Activated T-helper 1 cell treated with anti-CD3 and anti-CD28 coated beads, Interleukin-12 subunit alpha, Interleukin-12 subunit beta, Interleukin-2, Interleukin-4 antibody, amounts not matched to agents 30 ng/mL and 10 ng/mL and 1 ng/mL, durations not matched to agents 14 hours and 24 hours and 36 hours (primary cell): ENCODE measurements at regions not wholly inside any gene's neighbourhood (a gene's known extent, or its start where the extent isn't known, plus 50 kb on each side); places are given as distances from the start of the nearest gene placed in this dataset.
"Not testable (repeated sequence)": the region's sequence is repeated elsewhere in the genome, so short reads cannot be mapped to it uniquely, and the experiment has no call there.

ENCODE experiments used
- DNase-seq: peaks from one replicate; pipeline ENCODE4 v3.0.0; 2021; ENCODE audit warnings: low spot score
- H3K27ac Mint-ChIP-seq: one replicate; pipeline ENCODE4 v1.8.0; 2021; ENCODE audit warnings: mild to moderate bottlenecking, mixed read lengths
- H3K27me3 Mint-ChIP-seq: one replicate; pipeline ENCODE4 v1.8.0; 2022; ENCODE audit warnings: mild to moderate bottlenecking, moderate library complexity, mixed read lengths; ENCODE audit not compliant: insufficient read depth
- H3K36me3 Mint-ChIP-seq: one replicate; pipeline ENCODE4 v1.8.0; 2021; ENCODE audit warnings: low read depth, mixed read lengths
- H3K4me1 Mint-ChIP-seq: one replicate; pipeline ENCODE4 v1.8.0; 2021; ENCODE audit warnings: low read depth, mixed read lengths
- H3K4me3 Mint-ChIP-seq: one replicate; pipeline ENCODE4 v1.8.0; 2021; ENCODE audit warnings: mild to moderate bottlenecking, moderate library complexity, mixed read lengths
- H3K9me3 Mint-ChIP-seq: one replicate; pipeline ENCODE4 v1.8.0; 2021; ENCODE audit warnings: mixed read lengths
- intact Hi-C: fragments of 100-400 bp; cut with micrococcal nuclease; formaldehyde crosslinking; loops from one replicate; pipeline ENCODE4 v1.15.1; 2024

DNA sequence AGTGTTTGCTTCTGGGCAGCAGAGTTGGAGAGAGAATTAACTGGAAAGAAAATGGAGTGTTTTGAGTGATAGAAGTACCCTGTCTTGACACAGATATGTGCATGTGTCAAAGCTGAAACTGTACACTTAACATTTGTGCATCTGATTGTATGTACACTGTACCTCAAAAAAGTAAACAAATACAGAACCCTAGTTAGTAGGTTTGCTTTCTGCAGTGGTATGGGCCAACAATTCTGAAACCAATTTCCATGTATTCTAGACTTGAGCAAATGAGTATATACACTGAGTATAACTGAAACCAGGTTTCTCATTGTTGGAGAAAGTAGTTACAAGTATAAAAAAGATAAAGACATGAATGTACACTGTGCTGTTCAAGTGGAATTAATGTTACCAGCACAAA is 52.4 kb downstream of the ELAPOR2 start:
- H3K36me3 Mint-ChIP-seq: no peaks in the 10 kb centered on the region
- H3K4me3 Mint-ChIP-seq: no peak overlapping the region
- DNase-seq: no peak
- no peak overlapping the region for H3K27ac Mint-ChIP-seq
- no peaks in the 10 kb centered on the region for H3K4me1 Mint-ChIP-seq
- no peaks in the 10 kb centered on the region for H3K9me3 Mint-ChIP-seq
- peaks cover 4% of the 10 kb centered on the region for H3K27me3 Mint-ChIP-seq
- intact Hi-C loops: no loop called here

DNA sequence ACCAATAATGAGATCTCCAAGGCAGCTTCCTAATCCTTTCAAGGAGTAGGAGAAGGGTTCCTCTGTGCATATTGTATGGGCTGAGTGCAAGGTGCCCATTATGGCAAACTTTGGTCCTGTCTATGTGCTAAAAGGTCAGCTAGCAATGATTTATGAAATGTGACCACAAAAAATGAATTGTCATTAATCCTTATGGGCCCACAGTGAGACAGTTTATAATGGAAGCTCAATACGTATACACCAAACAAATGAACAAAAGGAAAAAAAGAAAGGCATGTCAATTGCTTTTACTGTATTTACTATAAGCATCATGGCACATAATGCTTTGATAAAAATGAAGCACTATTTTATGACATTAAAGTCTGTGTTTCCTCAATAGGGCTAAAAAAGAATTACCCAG is 54.5 kb downstream of the ELAPOR2 start:
- no peak for DNase-seq
- no peak overlapping the region for H3K27ac Mint-ChIP-seq
- intact Hi-C loops: no loop called here
- H3K4me3 Mint-ChIP-seq: no peak overlapping the region
- no peaks in the 10 kb centered on the region for H3K9me3 Mint-ChIP-seq
- peaks cover 4% of the 10 kb centered on the region for H3K27me3 Mint-ChIP-seq
- H3K4me1 Mint-ChIP-seq: no peaks in the 10 kb centered on the region
- H3K36me3 Mint-ChIP-seq: no peaks in the 10 kb centered on the region

DNA sequence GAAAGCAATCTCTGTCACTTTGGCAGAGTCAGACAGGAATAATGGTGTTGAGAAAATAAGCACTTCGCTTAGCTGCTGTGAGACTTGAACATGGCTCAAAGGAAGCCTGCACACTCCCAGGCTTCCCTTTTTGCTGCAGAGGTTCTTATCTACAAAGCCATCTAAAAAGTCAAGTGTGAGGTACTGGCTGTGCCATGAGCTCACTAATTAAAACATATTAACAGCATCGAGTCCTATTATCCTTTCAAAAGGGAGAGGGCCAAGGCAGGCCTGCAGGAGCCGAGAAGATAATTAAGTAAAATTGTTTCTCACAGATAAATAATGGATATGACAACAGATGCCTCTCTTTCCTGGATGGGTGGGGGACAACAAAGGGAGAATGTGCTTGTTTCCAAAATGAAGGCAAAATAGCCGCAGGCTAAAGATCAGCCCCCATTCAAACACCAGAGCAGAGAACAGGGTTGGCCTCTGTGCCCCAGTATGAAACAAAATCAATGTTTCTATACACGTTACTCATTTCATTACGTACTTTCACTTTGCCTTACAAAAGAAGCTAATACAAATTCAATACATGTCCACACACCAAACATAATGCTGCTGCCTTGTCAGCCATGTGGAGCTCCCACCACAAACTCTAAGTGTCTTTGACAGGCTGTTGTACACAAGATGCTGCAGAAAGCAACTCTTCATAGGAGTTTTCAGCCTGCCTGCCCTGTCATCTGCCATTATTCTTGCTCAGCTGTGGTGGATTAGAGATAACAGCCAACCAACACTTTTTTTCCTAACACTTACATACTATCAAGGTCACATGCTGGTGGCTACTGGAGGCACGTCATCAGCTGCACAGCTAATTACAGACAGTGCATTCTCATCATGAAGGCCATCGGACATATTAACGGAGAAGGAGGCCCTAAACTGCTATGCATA is 55.3 kb downstream of the ELAPOR2 start:
- no peak overlapping the region for H3K27ac Mint-ChIP-seq
- no peaks in the 10 kb centered on the region for H3K4me1 Mint-ChIP-seq
- no peak for DNase-seq
- no peaks in the 10 kb centered on the region for H3K36me3 Mint-ChIP-seq
- no peak overlapping the region for H3K4me3 Mint-ChIP-seq
- no peaks in the 10 kb centered on the region for H3K9me3 Mint-ChIP-seq
- intact Hi-C loops: no loop called here
- H3K27me3 Mint-ChIP-seq: peaks cover 3% of the 10 kb centered on the region

DNA sequence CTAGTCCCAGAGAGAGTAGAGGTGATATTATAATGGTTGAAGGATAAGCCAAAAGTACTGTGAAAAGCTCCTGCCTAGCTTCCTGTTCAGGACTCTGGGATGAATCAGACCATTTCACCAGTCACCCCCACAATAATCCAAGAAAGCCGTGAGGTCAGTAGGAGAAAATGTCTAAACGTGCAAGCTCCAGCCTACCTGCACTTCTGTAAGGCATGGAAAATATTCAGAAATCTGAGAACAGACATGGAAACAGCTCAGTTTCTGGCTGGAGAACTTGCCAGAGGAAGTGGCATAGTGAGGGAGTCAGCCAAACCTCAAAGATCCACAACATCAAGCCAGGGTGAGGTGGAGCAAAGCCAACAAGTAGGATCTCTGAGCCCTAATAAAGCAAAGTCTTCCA is 58.2 kb downstream of the ELAPOR2 start:
- no peaks in the 10 kb centered on the region for H3K4me1 Mint-ChIP-seq
- intact Hi-C loops: no loop called here
- H3K4me3 Mint-ChIP-seq: no peak overlapping the region
- H3K27ac Mint-ChIP-seq: no peak overlapping the region
- H3K36me3 Mint-ChIP-seq: no peaks in the 10 kb centered on the region
- H3K27me3 Mint-ChIP-seq: no peaks in the 10 kb centered on the region
- no peaks in the 10 kb centered on the region for H3K9me3 Mint-ChIP-seq
- DNase-seq: no peak

DNA sequence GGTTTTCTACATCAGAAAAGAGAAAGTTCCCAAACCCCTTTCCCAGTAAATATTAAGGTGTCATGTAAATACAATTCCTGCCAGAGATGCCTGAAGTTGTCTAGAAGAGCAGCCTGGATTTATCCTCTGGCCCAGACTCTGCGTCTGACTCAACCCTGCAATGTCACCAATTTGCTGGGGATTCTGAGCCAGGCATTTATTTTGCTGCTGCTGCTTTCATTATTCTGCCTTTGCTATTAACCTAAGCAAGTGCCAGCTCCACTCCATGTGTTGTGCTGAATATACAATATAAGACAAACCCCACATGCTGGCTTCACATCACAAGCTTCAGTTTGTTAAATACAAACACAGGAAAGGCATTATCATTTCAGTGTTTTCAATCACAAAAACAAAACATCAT is 59.1 kb downstream of the ELAPOR2 start:
- intact Hi-C loops: no loop called here
- no peaks in the 10 kb centered on the region for H3K36me3 Mint-ChIP-seq
- H3K27ac Mint-ChIP-seq: no peak overlapping the region
- no peaks in the 10 kb centered on the region for H3K9me3 Mint-ChIP-seq
- DNase-seq: no peak
- no peaks in the 10 kb centered on the region for H3K27me3 Mint-ChIP-seq
- H3K4me1 Mint-ChIP-seq: no peaks in the 10 kb centered on the region
- H3K4me3 Mint-ChIP-seq: no peak overlapping the region

DNA sequence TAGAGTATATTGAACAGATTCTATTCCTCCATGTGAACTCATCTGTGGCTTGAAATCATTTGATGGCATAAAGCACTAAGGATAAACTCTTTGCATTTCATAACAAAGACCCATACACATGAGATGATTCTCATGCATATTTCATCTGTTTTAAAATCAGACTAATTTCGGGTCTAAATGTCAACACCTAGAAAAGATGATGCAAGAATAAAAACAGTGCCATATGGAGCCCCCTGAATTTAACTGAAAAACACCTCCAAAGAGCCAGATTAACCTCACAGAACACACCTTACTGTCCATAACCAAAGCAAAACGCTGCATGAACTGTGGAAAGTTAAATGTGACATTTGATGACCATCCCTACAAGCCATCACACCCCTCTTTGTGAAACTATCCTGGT is 59.7 kb downstream of the ELAPOR2 start:
- Mint-ChIP-seq H3K9me3 (no peaks in the 10 kb centered on the region), H3K36me3 (no peaks in the 10 kb centered on the region), H3K27ac (no peak overlapping the region), H3K4me3 (no peak overlapping the region), H3K4me1 (no peaks in the 10 kb centered on the region), H3K27me3 (peaks cover 3% of the 10 kb centered on the region)
- intact Hi-C loops: no loop called here
- DNase-seq: no peak

DNA sequence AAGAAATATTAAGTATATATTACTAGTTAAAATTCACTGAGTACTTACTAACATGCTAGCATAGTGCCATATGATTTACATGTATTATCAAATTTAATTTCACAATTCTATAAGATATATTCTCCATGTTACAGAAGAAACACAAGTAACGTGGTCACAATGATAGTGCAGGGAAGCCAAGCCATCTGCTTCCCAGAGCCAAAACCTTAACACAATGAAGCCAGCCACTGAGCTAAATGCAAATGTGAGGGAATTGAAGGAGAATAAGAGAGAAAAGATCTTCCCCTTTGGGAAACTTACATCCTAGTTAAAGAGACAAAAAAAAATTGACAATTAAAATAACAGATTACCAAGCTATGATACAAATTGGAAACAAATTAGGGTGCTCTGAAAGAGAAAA is 63.6 kb downstream of the ELAPOR2 start:
- Mint-ChIP-seq H3K27ac (no peak overlapping the region), H3K27me3 (peaks cover 7% of the 10 kb centered on the region), H3K36me3 (no peaks in the 10 kb centered on the region), H3K4me3 (no peak overlapping the region), H3K4me1 (no peaks in the 10 kb centered on the region), H3K9me3 (no peaks in the 10 kb centered on the region)
- intact Hi-C loops: no loop called here
- no peak for DNase-seq

DNA sequence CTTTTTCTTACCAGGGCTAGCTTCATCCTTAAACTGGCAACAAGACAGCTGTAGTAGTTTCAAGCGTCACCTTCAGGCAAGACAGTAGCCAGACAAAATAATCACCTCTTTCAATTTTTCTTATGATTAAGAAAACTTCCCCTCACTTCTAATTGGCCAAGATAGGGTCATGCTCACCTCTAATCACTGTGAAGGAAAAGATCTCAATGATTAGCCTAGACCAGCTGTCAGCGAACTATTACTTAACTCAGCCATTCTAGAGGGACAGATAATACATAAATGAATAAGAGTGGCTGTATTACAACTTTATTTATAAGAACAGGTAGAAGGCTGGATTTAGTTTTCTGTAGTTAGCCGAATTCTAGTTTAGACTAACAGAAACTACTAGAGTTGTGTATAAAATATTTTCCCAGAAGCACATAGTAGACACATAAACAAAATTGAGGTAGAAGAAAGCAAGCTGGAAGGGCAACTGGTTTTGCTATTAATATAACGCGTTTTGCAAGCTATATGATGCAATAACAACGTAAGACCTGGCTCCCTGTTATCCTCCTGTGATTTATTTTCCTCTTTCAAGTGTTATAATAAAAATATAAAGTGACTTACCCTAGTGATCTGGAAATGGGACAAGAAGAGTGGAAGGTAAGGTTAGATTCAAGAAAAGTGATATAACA is 64.3 kb downstream of the ELAPOR2 start:
- H3K9me3 Mint-ChIP-seq: no peaks in the 10 kb centered on the region
- intact Hi-C loops: no loop called here
- no peaks in the 10 kb centered on the region for H3K4me1 Mint-ChIP-seq
- no peak overlapping the region for H3K27ac Mint-ChIP-seq
- no peak overlapping the region for H3K4me3 Mint-ChIP-seq
- H3K27me3 Mint-ChIP-seq: peaks cover 7% of the 10 kb centered on the region
- H3K36me3 Mint-ChIP-seq: no peaks in the 10 kb centered on the region
- no peak for DNase-seq

DNA sequence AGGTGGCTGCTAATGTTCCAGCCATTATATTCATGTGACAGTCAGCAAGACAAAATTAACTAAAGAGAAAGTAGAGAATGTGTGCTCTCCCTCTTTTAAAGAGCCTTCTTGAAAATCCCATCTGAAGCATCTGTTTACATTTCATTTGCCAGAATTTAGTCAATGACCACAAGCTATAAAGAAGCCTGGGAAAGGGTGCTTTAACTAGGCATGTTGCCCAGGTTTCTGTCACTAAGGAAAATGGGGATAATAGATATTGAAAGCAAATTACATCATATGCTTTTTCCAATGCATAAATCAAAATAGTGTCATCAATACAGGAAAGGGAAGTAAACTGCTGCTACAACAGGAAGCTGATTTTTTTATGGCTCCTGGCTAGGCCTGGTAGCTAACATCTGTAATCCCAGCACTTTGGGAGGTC is 67.7 kb downstream of the ELAPOR2 start:
- intact Hi-C loops: no loop called here
- no peak for DNase-seq
- H3K9me3 Mint-ChIP-seq: no peaks in the 10 kb centered on the region

DNA sequence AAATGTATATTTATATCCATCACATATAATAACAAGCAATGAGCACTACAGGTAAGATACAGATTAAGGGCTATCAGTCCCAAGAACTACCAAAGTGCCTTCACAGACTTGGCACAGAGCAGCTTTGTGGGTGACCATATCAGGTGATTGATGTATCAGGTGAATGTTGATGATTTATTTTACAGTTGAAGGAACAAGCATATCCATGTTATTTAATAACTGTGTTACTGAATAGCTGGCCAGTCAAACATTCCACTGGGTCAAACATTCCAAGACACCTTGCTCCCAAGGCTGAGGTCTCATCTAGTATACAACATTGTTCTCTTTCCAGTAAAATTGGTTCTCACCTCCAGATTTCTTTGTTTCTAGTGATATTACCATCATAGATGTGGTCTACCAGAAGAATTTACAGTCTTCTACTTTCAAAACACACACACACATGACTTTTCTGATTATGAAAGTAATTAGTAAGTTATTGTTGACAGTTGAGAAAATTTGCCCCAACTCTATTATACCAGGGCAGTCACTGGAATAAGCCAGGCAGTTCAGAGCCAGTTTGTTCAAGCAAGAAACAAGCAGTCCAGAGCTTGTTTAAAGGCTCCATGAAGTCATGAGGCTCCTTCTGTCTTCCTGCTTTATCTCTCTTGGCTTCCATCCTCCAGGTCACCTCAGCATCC is 68.2 kb downstream of the ELAPOR2 start:
- intact Hi-C loops: no loop called here

More for the DNA sequence above, 67.7 kb downstream of the ELAPOR2 start:
- H3K4me1 Mint-ChIP-seq: no peaks in the 10 kb centered on the region
- no peaks in the 10 kb centered on the region for H3K36me3 Mint-ChIP-seq
- no peak overlapping the region for H3K4me3 Mint-ChIP-seq
- H3K27ac Mint-ChIP-seq: no peak overlapping the region
- H3K27me3 Mint-ChIP-seq: peaks cover 7% of the 10 kb centered on the region

DNA sequence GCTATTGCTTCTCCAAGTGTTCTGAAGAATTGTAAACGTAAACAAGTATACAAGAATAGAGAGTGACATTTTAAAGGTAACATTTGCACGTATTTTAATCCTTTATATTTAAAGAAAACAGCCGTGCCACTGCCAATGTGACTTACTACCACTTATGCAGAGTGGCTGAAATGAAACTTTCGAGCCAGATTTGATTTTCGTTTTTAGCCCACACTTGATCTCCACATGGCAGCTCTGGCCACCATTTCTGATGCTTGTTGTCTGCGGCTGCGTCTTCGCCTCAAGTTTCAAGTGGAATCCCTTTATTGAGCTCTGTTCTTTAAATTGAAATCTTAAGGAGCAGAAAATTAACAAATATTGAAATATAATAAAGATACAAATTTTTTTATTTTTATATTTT is 70.0 kb downstream of the ELAPOR2 start:
- no peak for DNase-seq
- Mint-ChIP-seq H3K27ac (no peak overlapping the region), H3K4me1 (no peaks in the 10 kb centered on the region), H3K27me3 (peaks cover 3% of the 10 kb centered on the region), H3K4me3 (no peak overlapping the region), H3K9me3 (no peaks in the 10 kb centered on the region), H3K36me3 (no peaks in the 10 kb centered on the region)
- intact Hi-C loops: no loop called here

More for the DNA sequence above, 68.2 kb downstream of the ELAPOR2 start:
- no peaks in the 10 kb centered on the region for H3K9me3 Mint-ChIP-seq
- no peaks in the 10 kb centered on the region for H3K4me1 Mint-ChIP-seq
- no peaks in the 10 kb centered on the region for H3K36me3 Mint-ChIP-seq
- DNase-seq: no peak
- H3K27ac Mint-ChIP-seq: no peak overlapping the region
- H3K27me3 Mint-ChIP-seq: peaks cover 7% of the 10 kb centered on the region
- no peak overlapping the region for H3K4me3 Mint-ChIP-seq

DNA sequence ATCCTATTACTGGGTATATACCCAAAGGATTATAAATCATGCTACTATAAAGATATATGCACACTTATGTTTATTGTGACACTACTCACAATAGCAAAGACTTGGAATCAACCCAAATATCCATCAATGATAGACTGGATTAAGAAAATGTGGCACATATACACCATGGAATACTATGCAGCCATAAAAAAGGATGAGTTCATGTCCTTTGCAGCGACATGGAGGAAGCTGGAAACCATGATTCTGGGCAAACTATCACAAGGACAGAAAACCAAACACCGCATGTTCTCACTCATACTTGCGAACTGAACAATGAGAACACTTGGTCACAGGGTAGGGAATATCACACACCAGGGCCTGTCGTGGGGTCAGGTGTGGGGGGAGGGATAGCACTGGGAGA is 71.6 kb downstream of the ELAPOR2 start:
- H3K27ac Mint-ChIP-seq, intact Hi-C loops, DNase-seq, H3K36me3 Mint-ChIP-seq, H3K4me3 Mint-ChIP-seq, H3K27me3 Mint-ChIP-seq, H3K9me3 Mint-ChIP-seq, H3K4me1 Mint-ChIP-seq: not testable (repeated sequence)

DNA sequence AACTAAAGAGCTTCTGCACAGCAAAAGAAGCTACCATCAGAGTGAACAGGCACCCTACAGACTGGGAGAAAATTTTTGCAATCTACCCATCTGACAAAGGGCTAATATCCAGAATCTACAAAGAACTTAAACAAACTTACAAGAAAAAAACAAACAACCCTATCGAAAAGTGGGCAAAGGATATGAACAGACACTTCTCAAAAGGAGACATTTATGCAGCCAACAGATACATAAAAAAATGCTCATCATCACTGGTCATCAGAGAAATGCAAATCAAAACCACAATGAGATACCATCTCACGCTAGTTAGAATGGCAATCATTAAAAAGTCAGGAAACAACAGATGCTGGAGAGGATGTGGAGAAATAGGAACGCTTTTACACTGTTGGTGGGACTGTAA is 72.1 kb downstream of the ELAPOR2 start:
- H3K27me3 Mint-ChIP-seq, DNase-seq, H3K36me3 Mint-ChIP-seq, intact Hi-C loops, H3K9me3 Mint-ChIP-seq, H3K27ac Mint-ChIP-seq, H3K4me1 Mint-ChIP-seq, H3K4me3 Mint-ChIP-seq: not testable (repeated sequence)
